Natural killer cell (primary cell): ENCODE measurements at regions not wholly inside any gene's neighbourhood (a gene's known extent, or its start where the extent isn't known, plus 50 kb on each side); places are given as distances from the start of the nearest gene placed in this dataset.

Experiments used
- ATAC-seq, 3 donors: fragments of 150-1000 bp in 2 of 3; fragments of 200-7000 bp in 1 of 3; cut with Tn5 transposase; 1 replicate in 1 of 3; 2 replicates in 2 of 3; pipeline ENCODE4 v1.10.0; 2021; ENCODE audit warnings: mild to moderate bottlenecking in 2 of 3, moderate library complexity in 2 of 3
- DNase-seq, 2 donors: peaks; one replicate each; pipeline versions ENCODE4 v3.0.0 to v3.0.0-alpha.2; 2013 to 2021; ENCODE audit warnings: mixed read lengths in 1 of 2
- H3K27ac ChIP-seq: one replicate; pipeline ENCODE4 v1.5.1; 2013; ENCODE audit warnings: mild to moderate bottlenecking, low read length
- H3K27me3 ChIP-seq: one replicate; pipeline ENCODE4 v1.6.1; 2013; ENCODE audit warnings: low read length; ENCODE audit not compliant: control insufficient read depth, insufficient read depth
- H3K36me3 ChIP-seq: one replicate; pipeline ENCODE4 v1.6.1; 2013; ENCODE audit warnings: low read length; ENCODE audit not compliant: control insufficient read depth, insufficient read depth
- H3K4me1 ChIP-seq: one replicate; pipeline ENCODE4 v1.6.1; 2013; ENCODE audit warnings: low read length; ENCODE audit not compliant: control insufficient read depth, insufficient read depth
- H3K4me3 ChIP-seq: one replicate; pipeline ENCODE4 v1.5.1; 2013; ENCODE audit warnings: low read length
- H3K9me3 ChIP-seq: one replicate; pipeline ENCODE4 v1.6.1; 2013; ENCODE audit warnings: low read length; ENCODE audit not compliant: control insufficient read depth, insufficient read depth
- H3K27ac Mint-ChIP-seq, 2 donors: one replicate each; pipeline ENCODE4 v1.8.0; 2022; ENCODE audit warnings: mild to moderate bottlenecking in 2 of 2, mixed read lengths in 2 of 2, moderate library complexity in 1 of 2
- H3K27me3 Mint-ChIP-seq, 2 donors: one replicate each; pipeline ENCODE4 v1.8.0; 2022; ENCODE audit warnings: low read depth in 2 of 2, mixed read lengths in 2 of 2
- H3K36me3 Mint-ChIP-seq: one replicate; pipeline ENCODE4 v1.8.0; 2022; ENCODE audit warnings: mixed read lengths
- H3K4me1 Mint-ChIP-seq, 2 donors: one replicate each; pipeline ENCODE4 v1.8.0; 2022; ENCODE audit warnings: mixed read lengths in 2 of 2
- H3K4me3 Mint-ChIP-seq: one replicate; pipeline ENCODE4 v1.8.0; 2022; ENCODE audit warnings: mild to moderate bottlenecking, moderate library complexity, mixed read lengths
- H3K9me3 Mint-ChIP-seq, 2 donors: one replicate each; pipeline ENCODE4 v1.8.0; 2022; ENCODE audit warnings: mixed read lengths in 2 of 2
- WGBS: methylation state at CpG from one replicate; pipeline ENCODE4 v1.1.7; 2013; ENCODE audit warnings: missing lambda C conversion rate; ENCODE audit not compliant: insufficient coverage; 5-methylcytosine and 5-hydroxymethylcytosine counted together
- intact Hi-C: fragments of 100-400 bp; cut with micrococcal nuclease; formaldehyde crosslinking; loops from one replicate; pipeline ENCODE4 v1.14.2; 2022
- TF ChIP-seq, protein P1 (sequence below): fragments of 200-600 bp; IDR thresholded peaks from one replicate; pipeline ENCODE4 v1.8.0; 2022; ENCODE audit warnings: antibody characterized with exemption

DNA sequence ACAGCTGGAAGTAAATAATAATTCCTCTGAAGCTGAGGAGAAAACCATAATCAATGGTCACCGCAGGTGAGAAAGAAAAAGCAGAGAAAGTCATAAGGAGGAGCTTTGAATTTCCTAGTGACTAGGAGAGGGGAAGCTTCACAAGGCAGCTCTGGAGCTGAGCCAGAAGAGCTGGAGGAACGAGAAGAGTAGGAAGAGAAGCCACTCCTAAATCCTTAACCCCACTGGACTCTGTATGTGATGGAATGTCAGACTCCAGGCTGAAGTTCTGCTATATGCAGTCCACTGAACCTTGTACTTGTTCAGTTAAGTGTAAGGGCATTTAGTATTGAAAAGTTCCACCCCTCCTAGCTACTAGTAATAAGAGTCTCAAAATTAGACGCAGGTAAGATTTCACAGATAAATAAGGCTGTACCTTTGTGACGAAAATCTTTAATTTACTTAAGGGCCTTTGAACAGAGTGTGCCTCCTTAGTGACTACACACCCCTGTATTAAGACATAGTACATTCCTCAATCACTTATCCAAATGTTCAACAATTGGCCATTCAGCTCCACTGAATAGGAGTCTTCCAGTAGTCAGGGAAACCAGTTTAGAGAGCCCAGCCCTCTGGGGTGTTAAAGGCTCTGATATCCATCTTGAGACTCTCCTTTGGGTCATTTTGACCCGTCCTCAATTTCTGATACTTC is 71.4 kb upstream of the UFL1 start:
- H3K36me3 ChIP-seq = no peaks in the 10 kb centered on the region
- H3K27me3 ChIP-seq = peaks cover 2% of the 10 kb centered on the region
- H3K27ac ChIP-seq = no peak overlapping the region
- ATAC-seq (no peak), DNase-seq (no peak)
- H3K4me1 ChIP-seq = no peaks in the 10 kb centered on the region
- no peak overlapping the region for H3K4me3 ChIP-seq
- intact Hi-C loops = no loop called here
- H3K9me3 ChIP-seq = no peaks in the 10 kb centered on the region
- Mint-ChIP-seq H3K36me3 (no peaks in the 10 kb centered on the region), H3K9me3 (peaks cover 0 to 4% of the 10 kb centered on the region in 2 donors), H3K27ac (no peak overlapping the region), H3K4me3 (no peak overlapping the region), H3K4me1 (no peaks in the 10 kb centered on the region), H3K27me3 (peaks cover 0 to 5% of the 10 kb centered on the region in 2 donors)
- TF ChIP-seq, protein P1, sequence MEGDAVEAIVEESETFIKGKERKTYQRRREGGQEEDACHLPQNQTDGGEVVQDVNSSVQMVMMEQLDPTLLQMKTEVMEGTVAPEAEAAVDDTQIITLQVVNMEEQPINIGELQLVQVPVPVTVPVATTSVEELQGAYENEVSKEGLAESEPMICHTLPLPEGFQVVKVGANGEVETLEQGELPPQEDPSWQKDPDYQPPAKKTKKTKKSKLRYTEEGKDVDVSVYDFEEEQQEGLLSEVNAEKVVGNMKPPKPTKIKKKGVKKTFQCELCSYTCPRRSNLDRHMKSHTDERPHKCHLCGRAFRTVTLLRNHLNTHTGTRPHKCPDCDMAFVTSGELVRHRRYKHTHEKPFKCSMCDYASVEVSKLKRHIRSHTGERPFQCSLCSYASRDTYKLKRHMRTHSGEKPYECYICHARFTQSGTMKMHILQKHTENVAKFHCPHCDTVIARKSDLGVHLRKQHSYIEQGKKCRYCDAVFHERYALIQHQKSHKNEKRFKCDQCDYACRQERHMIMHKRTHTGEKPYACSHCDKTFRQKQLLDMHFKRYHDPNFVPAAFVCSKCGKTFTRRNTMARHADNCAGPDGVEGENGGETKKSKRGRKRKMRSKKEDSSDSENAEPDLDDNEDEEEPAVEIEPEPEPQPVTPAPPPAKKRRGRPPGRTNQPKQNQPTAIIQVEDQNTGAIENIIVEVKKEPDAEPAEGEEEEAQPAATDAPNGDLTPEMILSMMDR = no peak
- WGBS = 84% methylated on average over 4 of the region's 5 CpGs

DNA sequence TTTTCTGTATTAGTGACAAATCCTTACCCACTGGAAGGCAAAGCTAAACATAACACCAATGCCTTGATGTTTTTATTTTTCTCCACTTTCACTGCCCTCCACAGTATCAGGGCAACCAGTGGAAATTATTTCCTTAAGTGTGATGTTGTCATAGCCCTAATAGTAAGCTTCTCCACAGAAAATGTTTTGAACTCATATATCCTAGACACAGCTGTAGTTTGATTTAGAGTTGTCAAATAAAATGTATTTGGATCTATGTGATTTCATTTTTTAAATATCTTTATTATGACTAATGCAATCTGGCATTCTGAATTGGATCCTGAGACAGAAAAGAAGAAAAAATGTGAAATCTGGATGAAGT is 70.9 kb upstream of the UFL1 start:
- H3K9me3 ChIP-seq = no peaks in the 10 kb centered on the region
- H3K27ac Mint-ChIP-seq = no peak overlapping the region
- H3K9me3 Mint-ChIP-seq = peaks cover 0 to 1% of the 10 kb centered on the region in 2 donors
- intact Hi-C loops = no loop called here
- H3K4me1 Mint-ChIP-seq = no peaks in the 10 kb centered on the region
- no peak overlapping the region for H3K4me3 Mint-ChIP-seq
- TF ChIP-seq, protein P1 = no peak
- DNase-seq (no peak), ATAC-seq (no peak)
- H3K27ac ChIP-seq = no peak overlapping the region
- peaks cover 2% of the 10 kb centered on the region for H3K27me3 ChIP-seq
- no peaks in the 10 kb centered on the region for H3K4me1 ChIP-seq
- peaks cover 0 to 5% of the 10 kb centered on the region in 2 donors for H3K27me3 Mint-ChIP-seq
- H3K36me3 Mint-ChIP-seq = no peaks in the 10 kb centered on the region
- no peak overlapping the region for H3K4me3 ChIP-seq
- no peaks in the 10 kb centered on the region for H3K36me3 ChIP-seq

DNA sequence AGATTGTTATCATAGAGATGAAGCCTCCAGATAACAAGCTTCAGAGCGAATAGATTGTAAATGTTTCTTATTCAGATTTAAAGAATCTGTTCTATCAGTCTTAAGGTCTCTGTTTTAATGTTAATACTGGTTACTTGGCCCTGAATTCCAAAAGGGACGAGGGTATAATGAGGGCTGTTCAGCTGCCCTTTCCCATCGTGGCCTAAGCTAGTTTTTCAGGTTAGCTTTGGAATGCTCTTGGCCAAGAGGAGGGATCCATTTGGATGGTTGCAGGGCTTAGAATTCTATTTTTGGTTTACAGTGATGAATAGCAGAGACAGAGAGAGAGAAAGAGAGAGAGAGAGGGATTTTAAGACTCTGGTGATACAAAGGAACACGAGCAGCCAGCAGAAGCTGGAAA is 62.8 kb upstream of the UFL1 start:
- ATAC-seq (no peak), DNase-seq (no peak)
- Histone ChIP-seq H3K4me1 (no peaks in the 10 kb centered on the region), H3K36me3 (no peaks in the 10 kb centered on the region), H3K4me3 (no peak overlapping the region), H3K9me3 (no peaks in the 10 kb centered on the region), H3K27ac (no peak overlapping the region), H3K27me3 (no peaks in the 10 kb centered on the region)
- TF ChIP-seq, protein P1 = no peak
- H3K4me1 Mint-ChIP-seq = no peaks in the 10 kb centered on the region
- H3K36me3 Mint-ChIP-seq = no peaks in the 10 kb centered on the region
- peaks cover 8 to 10% of the 10 kb centered on the region in 2 donors for H3K27me3 Mint-ChIP-seq
- H3K9me3 Mint-ChIP-seq = no peaks in the 10 kb centered on the region
- intact Hi-C loops = no loop called here
- H3K27ac Mint-ChIP-seq = no peak overlapping the region
- no peak overlapping the region for H3K4me3 Mint-ChIP-seq
- 72% methylated on average over 4 of the region's 4 CpGs for WGBS

DNA sequence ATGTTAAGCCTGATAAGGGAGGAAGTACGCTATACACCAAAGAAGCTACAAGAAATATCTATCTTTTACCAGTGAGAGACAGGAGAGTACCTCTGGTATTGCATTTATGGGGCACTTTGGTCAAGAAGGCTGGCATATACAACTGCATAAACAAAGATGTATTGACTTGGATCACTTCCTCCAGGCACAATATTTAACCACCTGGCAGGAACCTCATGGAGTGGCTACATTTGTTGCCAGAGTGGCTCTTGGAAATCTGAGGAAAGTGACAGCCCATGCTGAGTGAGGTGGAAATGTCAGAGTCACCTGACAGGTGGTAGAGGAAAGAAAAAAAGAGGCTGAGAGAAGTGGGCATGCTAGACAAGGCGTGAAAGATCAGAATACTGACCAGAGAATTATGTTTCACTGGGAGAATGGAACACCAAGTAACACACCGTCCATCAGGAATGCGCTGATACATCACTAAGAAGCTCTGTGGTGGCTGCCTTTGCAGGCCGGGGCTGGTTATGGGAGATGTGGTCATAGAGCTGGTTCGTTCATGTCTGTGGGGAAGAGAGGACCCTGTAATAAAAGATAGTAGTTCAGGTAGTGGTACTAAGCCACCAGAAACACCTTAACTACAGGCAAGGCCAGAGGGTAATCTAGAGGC is 61.4 kb upstream of the UFL1 start:
- no peak overlapping the region for H3K4me3 Mint-ChIP-seq
- H3K27ac Mint-ChIP-seq = no peak overlapping the region
- H3K36me3 ChIP-seq = no peaks in the 10 kb centered on the region
- H3K4me3 ChIP-seq = no peak overlapping the region
- no peaks in the 10 kb centered on the region for H3K36me3 Mint-ChIP-seq
- TF ChIP-seq, protein P1 = no peak
- no peaks in the 10 kb centered on the region for H3K4me1 ChIP-seq
- intact Hi-C loops = no loop called here
- WGBS = 94% methylated on average over 5 of the region's 6 CpGs
- peaks cover 10 to 22% of the 10 kb centered on the region in 2 donors for H3K27me3 Mint-ChIP-seq
- H3K4me1 Mint-ChIP-seq = peaks cover 3 to 4% of the 10 kb centered on the region in 2 donors
- no peaks in the 10 kb centered on the region for H3K9me3 Mint-ChIP-seq
- H3K27me3 ChIP-seq = no peaks in the 10 kb centered on the region
- H3K27ac ChIP-seq = no peak overlapping the region
- no peak for DNase-seq
- no peaks in the 10 kb centered on the region for H3K9me3 ChIP-seq
- ATAC-seq = no peak
